Kidney (tissue), 13 donors: ENCODE measurements at regions not wholly inside any gene's neighbourhood (a gene's known extent, or its start where the extent isn't known, plus 50 kb on each side); places are given as distances from the start of the nearest gene placed in this dataset.

Experiments
- DNase-seq, 5 donors: peaks; one replicate each; pipeline ENCODE4 v3.0.0-alpha.2; 2013 to 2020
- FAIRE-seq: peaks from 2 replicates; lab custom pipeline; 2012; peaks lifted over from hg19 to GRCh38; lab: Jason Lieb, UNC
- H3K27ac ChIP-seq, 2 donors: one replicate each; pipeline ENCODE4 v1.7.0; 2013; ENCODE audit warnings: low read depth in 2 of 2, low read length in 2 of 2, inconsistent platforms in 1 of 2
- H3K27me3 ChIP-seq: one replicate; pipeline ENCODE4 v1.7.1; 2013; ENCODE audit warnings: low read length, inconsistent platforms; ENCODE audit not compliant: control insufficient read depth, insufficient read depth
- H3K36me3 ChIP-seq, 3 donors: one replicate each; pipeline versions ENCODE4 v1.7.0 to v1.7.1; 2013; ENCODE audit warnings: low read length in 3 of 3, control low read depth in 1 of 3, inconsistent platforms in 1 of 3; ENCODE audit not compliant: insufficient read depth in 3 of 3, control insufficient read depth in 2 of 3
- H3K4me1 ChIP-seq, 3 donors: one replicate each; pipeline versions ENCODE4 v1.7.0 to v1.7.1; 2013; ENCODE audit warnings: low read length in 3 of 3, inconsistent platforms in 1 of 3, low read depth in 1 of 3; ENCODE audit not compliant: control insufficient read depth in 2 of 3, insufficient read depth in 2 of 3
- H3K4me3 ChIP-seq, 3 donors: one replicate each; pipeline versions ENCODE4 v1.7.0 to v1.8.1; 2013; ENCODE audit warnings: low read length in 3 of 3, control low read depth in 1 of 3, inconsistent platforms in 1 of 3
- H3K9ac ChIP-seq, 3 donors: one replicate each; pipeline versions ENCODE4 v1.7.0 to v1.7.1; 2013; ENCODE audit warnings: low read length in 3 of 3, control low read depth in 1 of 3, inconsistent platforms in 1 of 3
- H3K9me3 ChIP-seq, 3 donors: one replicate each; pipeline versions ENCODE4 v1.7.0 to v1.7.1; 2013; ENCODE audit warnings: low read length in 3 of 3, control low read depth in 1 of 3, inconsistent platforms in 1 of 3; ENCODE audit not compliant: control insufficient read depth in 2 of 3, insufficient read depth in 1 of 3
- intact Hi-C: fragments of 100-400 bp; cut with DNase I; formaldehyde crosslinking; loops from one replicate; pipeline ENCODE4 v1.11.1; 2022
- TF ChIP-seq, protein P1 (sequence below): IDR thresholded peaks from 3 replicates; pipeline ENCODE4 v1.5.1; 2012; ENCODE audit warnings: mild to moderate bottlenecking, moderate library complexity, borderline replicate concordance; ENCODE audit not compliant: insufficient read depth; ENCODE audit errors: extremely low read depth
- donor health status: control.
- donor health status: control.
- donor health status: control.
- donor health status: control.
- donor health status: control.
- donor health status: DM: yes; HTN: yes; CAD: no.
- donor health status: Normal renal cell carcinoma (clear cell type).

- DNase-seq: no peak
- intact Hi-C loops: no loop called here
These were observed 513.9 kb upstream of the CADM2 start for GRCh38 chr3:84444726-84445521.

GRCh38 chr3:84487296-84487695 lies 471.5 kb upstream of the CADM2 start:
- intact Hi-C loops: no loop called here
- DNase-seq (peak in 2 of 5 donors; percentile 10 to 21), FAIRE-seq (no peak)
- no peak overlapping the region for H3K9ac ChIP-seq
- H3K36me3 ChIP-seq: no peaks in the 10 kb centered on the region
- TF ChIP-seq, protein P1, sequence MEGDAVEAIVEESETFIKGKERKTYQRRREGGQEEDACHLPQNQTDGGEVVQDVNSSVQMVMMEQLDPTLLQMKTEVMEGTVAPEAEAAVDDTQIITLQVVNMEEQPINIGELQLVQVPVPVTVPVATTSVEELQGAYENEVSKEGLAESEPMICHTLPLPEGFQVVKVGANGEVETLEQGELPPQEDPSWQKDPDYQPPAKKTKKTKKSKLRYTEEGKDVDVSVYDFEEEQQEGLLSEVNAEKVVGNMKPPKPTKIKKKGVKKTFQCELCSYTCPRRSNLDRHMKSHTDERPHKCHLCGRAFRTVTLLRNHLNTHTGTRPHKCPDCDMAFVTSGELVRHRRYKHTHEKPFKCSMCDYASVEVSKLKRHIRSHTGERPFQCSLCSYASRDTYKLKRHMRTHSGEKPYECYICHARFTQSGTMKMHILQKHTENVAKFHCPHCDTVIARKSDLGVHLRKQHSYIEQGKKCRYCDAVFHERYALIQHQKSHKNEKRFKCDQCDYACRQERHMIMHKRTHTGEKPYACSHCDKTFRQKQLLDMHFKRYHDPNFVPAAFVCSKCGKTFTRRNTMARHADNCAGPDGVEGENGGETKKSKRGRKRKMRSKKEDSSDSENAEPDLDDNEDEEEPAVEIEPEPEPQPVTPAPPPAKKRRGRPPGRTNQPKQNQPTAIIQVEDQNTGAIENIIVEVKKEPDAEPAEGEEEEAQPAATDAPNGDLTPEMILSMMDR: no peak
- no peak overlapping the region for H3K4me3 ChIP-seq
- peaks cover 0 to 3% (median 0%) of the 10 kb centered on the region in 3 donors for H3K9me3 ChIP-seq
- no peak overlapping the region for H3K27ac ChIP-seq
- H3K27me3 ChIP-seq: no peaks in the 10 kb centered on the region
- no peaks in the 10 kb centered on the region for H3K4me1 ChIP-seq

More at GRCh38 chr3:84444726-84445521, 513.9 kb upstream of the CADM2 start:
- Histone ChIP-seq H3K27me3 (no peaks in the 10 kb centered on the region), H3K9ac (no peak overlapping the region), H3K4me3 (no peak overlapping the region), H3K9me3 (no peaks in the 10 kb centered on the region), H3K27ac (no peak overlapping the region), H3K4me1 (no peaks in the 10 kb centered on the region), H3K36me3 (no peaks in the 10 kb centered on the region)
- TF ChIP-seq, protein P1: no peak
- no peak for FAIRE-seq

DNA sequence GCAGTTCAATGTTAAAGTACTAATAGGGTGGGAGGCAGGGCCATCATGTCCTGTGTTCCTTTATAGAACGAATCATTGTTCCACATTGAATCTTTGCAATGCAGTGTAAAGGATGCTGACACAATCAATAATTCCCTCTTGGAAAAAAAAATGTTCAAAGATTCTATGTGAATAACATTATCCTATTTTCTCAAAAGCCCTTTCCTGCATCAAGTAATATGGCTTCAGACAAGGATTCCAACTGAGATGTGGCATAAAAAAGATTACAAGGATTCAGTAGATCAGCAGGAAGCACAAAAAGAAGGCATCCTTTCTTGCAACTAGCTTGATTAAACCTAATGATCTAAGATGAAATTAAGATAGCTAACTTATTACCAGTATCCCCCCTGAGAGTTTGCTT lies 454.0 kb upstream of the CADM2 start:
- no peaks in the 10 kb centered on the region for H3K9me3 ChIP-seq
- DNase-seq (no peak), FAIRE-seq (no peak)
- intact Hi-C loops: no loop called here
- TF ChIP-seq, protein P1: no peak
- no peak overlapping the region for H3K9ac ChIP-seq
- H3K4me1 ChIP-seq: no peaks in the 10 kb centered on the region
- H3K27ac ChIP-seq: no peak overlapping the region
- no peaks in the 10 kb centered on the region for H3K27me3 ChIP-seq
- no peaks in the 10 kb centered on the region for H3K36me3 ChIP-seq
- no peak overlapping the region for H3K4me3 ChIP-seq
